NCI-H748 (cell line): ENCODE measurements at regions not wholly inside any gene's neighbourhood (a gene's known extent, or its start where the extent isn't known, plus 50 kb on each side); places are given as distances from the start of the nearest gene placed in this dataset.

Experiments used
- DNase-seq: peaks from one replicate; lab custom pipeline; 2025; ENCODE audit not compliant: unreplicated experiment; lab: John Stamatoyannopoulos, UW

DNA sequence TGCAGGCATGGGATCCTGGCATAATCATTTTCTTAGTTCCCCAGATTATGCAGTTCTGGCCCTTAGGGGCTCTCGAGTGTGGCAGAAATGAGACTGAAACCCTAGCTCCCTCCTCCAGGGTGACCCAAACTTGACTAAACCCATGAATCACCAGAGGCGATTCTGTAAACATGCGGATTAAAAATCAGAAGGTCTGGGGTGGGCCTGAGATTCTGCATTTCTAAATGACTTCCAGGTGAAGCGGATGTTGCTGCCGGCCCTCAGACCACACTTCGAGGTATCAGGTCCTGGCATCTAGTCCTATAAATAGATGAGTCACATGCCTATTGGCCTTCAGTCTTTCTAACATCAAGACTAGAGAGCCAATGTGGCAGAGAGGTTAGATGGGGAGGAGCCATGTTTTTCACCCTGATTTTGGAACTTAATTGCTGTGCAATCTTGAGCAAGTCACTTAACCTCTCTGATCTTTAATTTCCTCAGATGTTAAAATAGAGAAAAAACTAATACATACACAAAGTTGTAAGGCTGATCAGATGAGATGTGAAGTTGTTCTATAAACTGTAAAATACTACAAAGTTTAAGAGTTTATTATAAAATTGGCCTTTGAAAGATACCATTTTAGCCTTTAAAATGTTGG is 431.2 kb downstream of the FOXO1 start:
- no peak for DNase-seq

- no peak for DNase-seq
These were observed 429.8 kb downstream of the FOXO1 start for GRCh38 chr13:40236566-40237168.

- no peak for DNase-seq
These were observed 427.7 kb downstream of the FOXO1 start for GRCh38 chr13:40238761-40239160.

- DNase-seq: no peak
These were observed 426.1 kb downstream of the FOXO1 start for GRCh38 chr13:40240293-40240692.

DNA sequence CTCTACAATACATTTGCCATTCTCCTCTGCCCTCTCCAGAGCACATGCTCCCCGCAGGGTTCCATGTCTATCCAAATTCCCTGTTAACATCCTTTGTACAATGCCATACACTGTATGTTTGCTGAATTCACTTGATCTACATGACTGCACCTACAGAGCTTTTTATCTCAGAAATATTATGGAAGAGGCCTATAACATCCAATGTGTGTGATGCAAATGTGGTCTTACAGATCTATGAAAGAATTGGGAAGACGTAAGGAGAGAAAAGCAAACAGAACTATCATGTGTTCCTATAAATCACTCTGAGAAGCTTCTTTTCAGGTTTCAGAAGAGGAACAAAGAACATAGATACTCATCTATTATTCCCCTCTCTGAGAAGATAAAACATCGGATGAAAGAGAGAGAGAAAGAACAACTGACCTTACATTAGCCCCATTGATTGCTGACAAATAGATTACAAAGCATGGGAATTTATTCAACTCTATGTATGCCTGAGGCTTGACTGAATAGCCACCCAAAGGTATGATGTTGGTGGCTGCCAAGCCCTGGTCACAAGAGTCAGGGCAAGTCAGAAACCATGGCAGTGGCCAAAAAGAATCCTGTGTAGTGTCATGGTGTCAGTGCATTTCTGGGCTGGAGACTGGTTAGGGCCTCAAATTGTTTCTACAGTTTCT is 425.2 kb downstream of the FOXO1 start:
- no peak for DNase-seq

DNA sequence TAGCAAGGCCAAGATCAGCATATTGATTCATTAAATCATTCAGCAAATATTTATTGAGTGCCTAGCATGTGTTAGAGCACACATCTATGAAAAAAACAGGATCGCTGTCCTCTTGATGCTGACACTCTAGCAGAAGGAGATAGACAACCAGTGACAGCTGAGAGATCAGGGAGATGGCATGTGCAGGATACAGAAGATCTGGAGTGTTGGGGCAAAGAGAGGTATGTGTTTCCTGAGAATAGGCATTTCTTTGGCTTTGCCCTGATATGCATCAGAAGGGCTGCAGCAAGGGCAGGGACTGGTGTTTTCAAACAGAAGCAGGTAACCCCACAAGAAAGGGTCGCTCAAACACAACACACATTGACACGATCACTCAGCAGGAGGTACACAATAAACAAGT is 423.4 kb downstream of the FOXO1 start:
- no peak for DNase-seq

GRCh38 chr13:40243982-40244381 is 422.5 kb downstream of the FOXO1 start:
- no peak for DNase-seq

DNA sequence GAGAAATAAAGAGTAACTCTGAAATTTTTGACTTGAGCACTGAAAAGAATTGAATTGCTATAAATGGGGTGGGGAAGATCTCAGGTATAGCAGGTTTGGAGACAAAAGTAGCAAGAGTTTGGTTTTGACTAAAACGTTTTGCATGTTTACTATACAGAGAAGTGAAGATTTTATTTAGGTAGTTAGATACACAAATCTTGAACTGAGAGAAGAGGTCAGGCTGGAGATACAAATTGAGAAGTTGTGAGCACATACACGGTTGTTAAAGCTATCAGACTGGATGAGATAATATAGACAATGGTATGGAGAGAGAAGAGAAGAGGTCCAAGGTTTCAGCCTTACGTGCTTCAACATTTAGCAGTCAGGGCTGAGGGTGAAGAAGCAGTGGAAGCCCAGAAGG is 420.9 kb downstream of the FOXO1 start:
- no peak for DNase-seq

DNA sequence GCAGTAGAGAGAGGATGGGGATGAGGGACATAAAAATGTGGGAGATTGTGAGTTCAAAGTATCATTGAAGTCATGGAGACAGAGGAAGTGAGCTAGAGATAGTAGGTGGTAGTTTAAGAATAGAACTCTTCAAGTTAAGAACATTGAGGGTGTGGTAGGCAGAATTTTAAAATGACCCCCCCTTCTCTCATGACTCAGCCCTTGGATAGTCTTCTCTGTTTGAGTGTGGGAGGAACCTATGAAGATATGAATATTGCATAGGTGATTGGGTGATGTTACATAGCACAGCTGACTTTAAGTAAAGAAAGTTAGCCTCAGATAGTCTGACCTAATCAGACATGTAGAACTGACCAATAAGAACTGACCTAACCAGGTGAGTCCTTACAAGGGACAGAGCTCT is 418.6 kb downstream of the FOXO1 start:
- DNase-seq: no peak

DNA sequence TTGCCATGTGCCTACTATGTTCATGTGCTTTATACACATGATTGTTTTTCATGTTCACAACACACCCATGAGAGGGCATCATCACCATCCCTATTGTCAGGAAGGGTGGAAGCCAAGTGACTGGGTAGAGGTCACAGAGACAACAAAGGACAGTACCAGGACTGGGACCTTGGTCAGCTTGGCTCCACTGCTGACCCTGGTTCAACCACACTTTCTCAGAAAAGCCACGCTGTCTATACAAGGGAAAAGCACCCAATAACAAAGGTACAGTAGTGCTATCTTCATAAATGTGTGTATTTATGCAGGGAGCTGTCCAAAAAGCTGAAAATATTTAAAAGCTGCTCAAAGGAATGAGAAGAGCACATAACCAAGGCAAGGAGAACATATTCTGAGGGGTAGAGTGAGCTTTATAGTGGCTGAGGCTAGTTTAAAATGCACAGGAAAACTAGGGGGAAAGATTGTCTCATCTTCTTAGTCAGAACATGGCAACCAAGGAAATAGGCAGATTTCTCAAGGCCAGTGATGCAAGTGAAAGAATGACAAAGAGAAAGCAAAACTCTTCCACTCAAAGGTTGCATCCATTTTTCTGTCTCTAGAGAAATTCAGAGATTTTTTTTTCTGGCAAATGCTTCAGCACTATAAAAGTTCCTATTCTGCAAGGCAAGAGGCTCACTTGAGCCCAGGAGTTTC is 415.0 kb downstream of the FOXO1 start:
- no peak for DNase-seq

DNA sequence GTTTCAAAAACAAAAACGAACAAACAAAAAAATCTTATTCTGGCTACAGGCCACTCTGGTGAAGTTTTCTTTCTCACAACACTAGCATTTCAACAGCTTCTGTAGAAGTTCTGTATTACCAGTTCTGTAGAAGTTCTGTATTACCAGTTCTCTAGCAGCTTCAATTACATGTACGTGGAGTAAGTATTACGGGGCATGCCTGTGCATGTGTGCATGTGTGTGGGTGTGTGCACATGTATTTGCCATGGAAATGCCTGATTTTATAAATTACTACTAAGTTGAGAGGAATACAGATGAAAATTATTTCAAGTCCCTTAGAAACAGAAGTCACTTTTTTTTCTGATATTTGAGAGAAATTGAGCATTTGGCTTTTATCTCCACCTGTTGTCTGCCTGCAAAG is 414.2 kb downstream of the FOXO1 start:
- no peak for DNase-seq

DNA sequence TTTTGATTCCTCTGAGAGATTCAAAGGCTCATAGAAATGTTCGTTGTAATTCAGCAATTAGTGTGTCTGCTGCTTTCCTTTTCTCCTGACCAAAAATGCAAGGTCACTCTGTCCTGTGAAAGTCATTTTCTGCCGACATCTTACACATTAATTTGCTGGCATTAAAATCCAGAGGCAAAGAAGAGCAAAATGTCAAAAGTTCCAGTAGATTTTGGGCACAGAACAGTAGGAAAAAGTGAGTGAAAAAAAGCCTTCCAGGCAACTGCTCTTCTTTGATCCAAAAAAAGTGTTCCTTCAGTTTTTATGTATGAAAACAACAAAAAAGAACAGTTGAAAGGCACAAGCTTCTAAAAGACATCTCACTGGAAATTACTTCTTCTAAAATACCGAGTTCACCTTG is 413.8 kb downstream of the FOXO1 start:
- no peak for DNase-seq

- DNase-seq: no peak
These were observed 412.0 kb downstream of the FOXO1 start for GRCh38 chr13:40254394-40254793.

DNA sequence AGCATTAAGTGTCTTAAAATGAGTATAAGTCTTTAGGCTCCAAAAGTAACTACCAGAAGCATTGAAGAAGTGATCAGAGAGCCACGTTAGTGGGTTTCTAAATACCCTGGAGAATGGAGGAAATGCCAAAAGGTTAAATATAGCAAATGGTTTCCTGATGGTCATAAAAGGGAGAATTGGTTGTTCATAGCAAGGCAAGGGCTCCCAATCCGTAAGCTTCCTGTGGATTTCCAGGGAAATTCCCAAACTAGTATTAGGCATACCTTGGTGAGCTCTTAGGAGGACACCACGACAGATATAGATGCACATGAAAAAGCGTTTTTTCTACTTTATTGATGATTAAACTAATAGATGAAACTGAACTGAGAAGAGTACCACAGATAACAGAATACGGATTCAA is 410.9 kb downstream of the FOXO1 start:
- no peak for DNase-seq

GRCh38 chr13:40259899-40260298 is 406.5 kb downstream of the FOXO1 start:
- no peak for DNase-seq

GRCh38 chr13:40261336-40261735 is 405.1 kb downstream of the FOXO1 start:
- DNase-seq: no peak

DNA sequence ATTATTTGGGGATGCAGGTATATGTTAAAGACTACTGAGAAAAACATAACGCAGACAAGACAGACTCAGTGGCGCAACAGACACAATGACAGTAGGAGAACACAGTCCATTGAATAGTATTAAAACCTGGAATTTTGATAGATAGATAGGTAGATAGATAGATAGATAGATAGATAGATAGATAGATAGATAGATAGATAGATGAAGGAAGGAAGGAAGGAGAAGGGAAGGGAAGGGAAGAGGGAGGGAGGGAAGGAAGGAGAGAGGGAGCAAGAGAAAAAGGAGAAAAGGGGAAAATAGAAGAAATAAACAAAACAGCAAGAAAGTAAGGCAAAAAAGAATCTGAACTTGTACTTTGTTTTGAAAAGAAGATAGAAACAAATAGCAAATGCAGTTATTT is 404.5 kb downstream of the FOXO1 start:
- DNase-seq: no peak

DNA sequence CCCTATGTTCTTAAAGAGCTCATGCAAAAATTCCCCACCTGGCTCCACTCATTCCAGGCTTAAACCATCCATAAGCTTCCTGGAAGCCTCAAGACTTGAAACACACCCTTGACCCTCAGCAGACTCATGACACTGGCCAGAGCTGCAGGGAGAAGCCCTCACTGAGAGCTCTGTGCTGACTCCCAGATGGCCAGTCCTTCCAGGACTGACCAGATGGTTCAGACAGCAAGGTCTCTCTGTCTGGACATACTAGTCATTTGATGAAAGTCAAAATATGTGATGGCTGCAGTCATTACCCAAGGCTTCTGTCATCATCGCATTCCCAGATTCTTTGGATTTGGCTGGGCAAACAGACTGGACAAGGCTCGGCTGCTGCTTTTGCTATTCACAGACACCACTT is 397.4 kb downstream of the FOXO1 start:
- DNase-seq: no peak

DNA sequence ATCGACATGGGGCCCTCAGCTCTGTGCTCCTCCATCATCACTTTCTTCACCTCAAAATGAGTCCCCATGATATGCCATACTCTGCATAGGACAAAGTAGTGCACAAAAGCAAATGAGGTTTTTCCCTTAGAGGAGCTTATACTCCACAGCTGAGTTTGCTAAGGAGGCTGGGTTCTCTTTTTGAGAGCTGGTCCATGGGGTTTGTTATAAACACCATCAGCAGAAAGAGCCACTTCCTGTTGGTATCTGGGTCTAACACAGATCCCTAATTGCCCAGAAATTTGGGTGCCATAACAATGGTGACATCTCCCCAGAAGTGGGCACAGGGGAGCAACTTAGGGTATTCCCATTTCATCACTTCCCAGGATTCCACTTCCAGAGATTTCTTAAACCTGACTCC is 395.7 kb downstream of the FOXO1 start:
- DNase-seq: no peak

- DNase-seq: no peak
These were observed 395.1 kb downstream of the FOXO1 start for GRCh38 chr13:40271271-40271885.

GRCh38 chr13:40271931-40272775 is 394.3 kb downstream of the FOXO1 start:
- DNase-seq: no peak
